ENCODE measurements at regions not wholly inside any gene's neighbourhood (a gene's known extent, or its start where the extent isn't known, plus 50 kb on each side); places are given as distances from the start of the nearest gene placed in this dataset.

GRCh38 chr5:97923997-97924396 lies 741.0 kb upstream of the RIOK2 start:
- H4K20me1 ChIP-seq (ENCODE audit: insufficient read depth, poor library complexity, severe bottlenecking) = no peaks in the 10 kb centered on the region
- WGBS (ENCODE audit: low lambda C conversion rate, missing lambda C conversion rate) = 84% methylated on average over 1 of the region's 1 CpG

GRCh38 chr5:97929383-97929782 lies 746.3 kb upstream of the RIOK2 start:
- Histone ChIP-seq H4K20me1 (ENCODE audit: insufficient read depth, poor library complexity, severe bottlenecking) (no peaks in the 10 kb centered on the region), H3K79me2 (no peaks in the 10 kb centered on the region), H3K36me3 (replicated peaks; ENCODE audit: insufficient read depth, low read depth) (no peaks in the 10 kb centered on the region), H3K27ac (no peak overlapping the region), H3K9me3 (ENCODE audit: low read depth) (no peaks in the 10 kb centered on the region), H3K9me2 (replicated peaks; ENCODE audit: insufficient read depth) (no peaks in the 10 kb centered on the region), H3K27me3 (no peaks in the 10 kb centered on the region), H3K4me3 (no peak overlapping the region), H2AFZ (no peak overlapping the region), H3K4me1 (ENCODE audit: insufficient read depth) (no peaks in the 10 kb centered on the region), H3K4me2 (no peak overlapping the region)
- TF ChIP-seq EZH2phosphoT487 (IDR thresholded peaks at IDR 0.05; ENCODE audit: low read depth, severe bottlenecking, unreplicated experiment) (no peak), CTCF (IDR thresholded peaks at IDR 0.05; ENCODE audit: poor library complexity) (no peak), EZH2 (IDR thresholded peaks at IDR 0.05; ENCODE audit: borderline replicate concordance) (no peak)
- DNase-seq (ENCODE audit: low spot score) = no peak
- WGBS (ENCODE audit: low lambda C conversion rate, missing lambda C conversion rate) = 83% methylated on average over 1 of the region's 1 CpG

More at GRCh38 chr5:97923997-97924396, 741.0 kb upstream of the RIOK2 start:
- Histone ChIP-seq H3K27ac (no peak overlapping the region), H3K4me1 (ENCODE audit: insufficient read depth) (no peaks in the 10 kb centered on the region), H3K79me2 (no peaks in the 10 kb centered on the region), H3K9me3 (ENCODE audit: low read depth) (no peaks in the 10 kb centered on the region), H3K4me3 (no peak overlapping the region), H3K4me2 (no peak overlapping the region), H3K36me3 (replicated peaks; ENCODE audit: insufficient read depth, low read depth) (no peaks in the 10 kb centered on the region), H3K27me3 (no peaks in the 10 kb centered on the region), H3K9me2 (replicated peaks; ENCODE audit: insufficient read depth) (no peaks in the 10 kb centered on the region), H2AFZ (no peak overlapping the region)
- no peak for DNase-seq (ENCODE audit: low spot score)
- no peak for TF ChIP-seq EZH2phosphoT487 (IDR thresholded peaks at IDR 0.05; ENCODE audit: low read depth, severe bottlenecking, unreplicated experiment)
- no peak for TF ChIP-seq EZH2 (IDR thresholded peaks at IDR 0.05; ENCODE audit: borderline replicate concordance)
- TF ChIP-seq CTCF (IDR thresholded peaks at IDR 0.05; ENCODE audit: poor library complexity) = no peak

GRCh38 chr5:97931829-97932228 lies 748.8 kb upstream of the RIOK2 start:
- Histone ChIP-seq H3K4me3 (no peak overlapping the region), H3K27ac (no peak overlapping the region), H3K9me2 (replicated peaks; ENCODE audit: insufficient read depth) (no peaks in the 10 kb centered on the region), H3K4me1 (ENCODE audit: insufficient read depth) (no peaks in the 10 kb centered on the region), H3K36me3 (replicated peaks; ENCODE audit: insufficient read depth, low read depth) (no peaks in the 10 kb centered on the region), H3K27me3 (no peaks in the 10 kb centered on the region), H2AFZ (no peak overlapping the region), H3K79me2 (no peaks in the 10 kb centered on the region), H4K20me1 (ENCODE audit: insufficient read depth, poor library complexity, severe bottlenecking) (no peaks in the 10 kb centered on the region), H3K9me3 (ENCODE audit: low read depth) (no peaks in the 10 kb centered on the region), H3K4me2 (no peak overlapping the region)
- DNase-seq (ENCODE audit: low spot score) = no peak
- TF ChIP-seq EZH2 (IDR thresholded peaks at IDR 0.05; ENCODE audit: borderline replicate concordance) (no peak), EZH2phosphoT487 (IDR thresholded peaks at IDR 0.05; ENCODE audit: low read depth, severe bottlenecking, unreplicated experiment) (no peak), CTCF (IDR thresholded peaks at IDR 0.05; ENCODE audit: poor library complexity) (no peak)

- no peaks in the 10 kb centered on the region for H3K27me3 ChIP-seq
- H3K4me2 ChIP-seq = no peak overlapping the region
- no peaks in the 10 kb centered on the region for H3K4me1 ChIP-seq (ENCODE audit: insufficient read depth)
- WGBS (ENCODE audit: low lambda C conversion rate, missing lambda C conversion rate) = 83% methylated on average over 1 of the region's 1 CpG
- H2AFZ ChIP-seq = no peak overlapping the region
- no peak for DNase-seq (ENCODE audit: low spot score)
- no peaks in the 10 kb centered on the region for H3K79me2 ChIP-seq
- no peak overlapping the region for H3K27ac ChIP-seq
- no peak overlapping the region for H3K4me3 ChIP-seq
- H3K9me3 ChIP-seq (ENCODE audit: low read depth) = no peaks in the 10 kb centered on the region
- TF ChIP-seq EZH2phosphoT487 (IDR thresholded peaks at IDR 0.05; ENCODE audit: low read depth, severe bottlenecking, unreplicated experiment) = no peak
- no peak for TF ChIP-seq CTCF (IDR thresholded peaks at IDR 0.05; ENCODE audit: poor library complexity)
- TF ChIP-seq EZH2 (IDR thresholded peaks at IDR 0.05; ENCODE audit: borderline replicate concordance) = no peak
- H3K9me2 ChIP-seq (replicated peaks; ENCODE audit: insufficient read depth) = no peaks in the 10 kb centered on the region
- H4K20me1 ChIP-seq (ENCODE audit: insufficient read depth, poor library complexity, severe bottlenecking) = no peaks in the 10 kb centered on the region
- H3K36me3 ChIP-seq (replicated peaks; ENCODE audit: insufficient read depth, low read depth) = no peaks in the 10 kb centered on the region
These were observed 753.2 kb upstream of the RIOK2 start for GRCh38 chr5:97936231-97936630.
